H1 (cell line): ENCODE measurements at regions not wholly inside any gene's neighbourhood (a gene's known extent, or its start where the extent isn't known, plus 50 kb on each side); places are given as distances from the start of the nearest gene placed in this dataset.

Experiments
- CTCF ChIA-PET: fragments of 300-600 bp; sonication (Branson Sonifier 250); formaldehyde crosslinking; loops from one replicate; lab custom pipeline; 2021; ENCODE audit not compliant: partially characterized antibody; lab: Charles Lee
- POLR2A ChIA-PET: fragments of 300-600 bp; sonication (Branson Sonifier 250); formaldehyde crosslinking; loops from one replicate; lab custom pipeline; 2021; ENCODE audit warnings: inconsistent platforms; ENCODE audit not compliant: partially characterized antibody; lab: Charles Lee
- DNase-seq, 2 experiments: peaks; one replicate each; pipeline versions ENCODE4 v3.0.0 to v3.0.0-alpha.2; 2010 to 2022; ENCODE audit warnings: low spot score in 2 of 2, low read depth in 1 of 2, mixed read lengths in 1 of 2
- FAIRE-seq: peaks from 2 replicates; lab custom pipeline; 2011; peaks lifted over from hg19 to GRCh38; lab: Jason Lieb, UNC
- H2AFZ ChIP-seq: 2 replicates; pipeline ENCODE4 v1.8.1; 2012; ENCODE audit warnings: low read length, inconsistent platforms
- H2AK5ac ChIP-seq: 2 replicates; pipeline ENCODE4 v1.6.1; 2013; ENCODE audit warnings: low read depth, low read length
- H2BK120ac ChIP-seq: replicated peaks from 2 replicates; pipeline ENCODE3; 2013; ENCODE audit warnings: low read depth, low read length, inconsistent platforms
- H2BK12ac ChIP-seq: 2 replicates; pipeline ENCODE4 v1.6.1; 2013; ENCODE audit warnings: low read depth, low read length
- H2BK15ac ChIP-seq: 2 replicates; pipeline ENCODE4 v1.6.1; 2013; ENCODE audit warnings: low read length
- H2BK20ac ChIP-seq: 2 replicates; pipeline ENCODE4 v1.6.1; 2013; ENCODE audit warnings: low read length
- H2BK5ac ChIP-seq: 2 replicates; pipeline ENCODE4 v1.6.1; 2013; ENCODE audit warnings: low read depth, low read length
- H3K14ac ChIP-seq: 2 replicates; pipeline ENCODE4 v1.6.1; 2013; ENCODE audit warnings: inconsistent platforms; ENCODE audit not compliant: insufficient read length
- H3K18ac ChIP-seq: 2 replicates; pipeline ENCODE4 v1.6.1; 2013; ENCODE audit warnings: low read length; ENCODE audit errors: extremely low read depth
- H3K23ac ChIP-seq: 2 replicates; pipeline ENCODE4 v1.6.1; 2013; ENCODE audit warnings: inconsistent platforms; ENCODE audit not compliant: insufficient read length
- H3K23me2 ChIP-seq: 2 replicates; pipeline ENCODE4 v1.6.1; 2013; ENCODE audit warnings: low read depth, low read length
- H3K27ac ChIP-seq: 2 replicates; pipeline ENCODE4 v1.6.1; 2011; ENCODE audit warnings: low read depth, low read length, inconsistent platforms
- H3K27me3 ChIP-seq, 4 experiments: replicated peaks in 1 of 4; 1 replicate in 1 of 4; 2 replicates in 3 of 4; pipeline versions ENCODE4 v1.6.1 to v1.8.1; 2011 to 2013; ENCODE audit warnings: low read length in 3 of 4, mild to moderate bottlenecking in 3 of 4, inconsistent platforms in 2 of 4, mixed read lengths in 2 of 4, moderate library complexity in 1 of 4; ENCODE audit not compliant: control insufficient read depth in 3 of 4, insufficient read depth in 3 of 4; ENCODE audit errors: extremely low read depth in 1 of 4
- H3K36me3 ChIP-seq, 4 experiments: 2 replicates each; pipeline versions ENCODE4 v1.6.1 to v1.8.1; 2011 to 2013; ENCODE audit warnings: mild to moderate bottlenecking in 4 of 4, low read length in 3 of 4, moderate library complexity in 2 of 4, control low read depth in 1 of 4, inconsistent platforms in 1 of 4; ENCODE audit not compliant: insufficient read depth in 4 of 4, control insufficient read depth in 2 of 4
- H3K4ac ChIP-seq: replicated peaks from 2 replicates; pipeline ENCODE3; 2013; ENCODE audit warnings: low read length, low read depth, mixed read lengths, inconsistent platforms; ENCODE audit not compliant: insufficient read length
- H3K4me1 ChIP-seq, 4 experiments: replicated peaks in 1 of 4; 1 replicate in 1 of 4; 2 replicates in 3 of 4; pipeline versions ENCODE4 v1.6.1 to v1.8.1; 2011 to 2013; ENCODE audit warnings: low read length in 3 of 4, inconsistent platforms in 2 of 4, mixed read lengths in 1 of 4; ENCODE audit not compliant: insufficient read depth in 4 of 4, control insufficient read depth in 3 of 4
- H3K4me2 ChIP-seq, 2 experiments: 2 replicates each; pipeline versions ENCODE4 v1.6.1 to v1.8.1; 2011 to 2013; ENCODE audit warnings: low read depth in 2 of 2, low read length in 2 of 2, control low read depth in 1 of 2, inconsistent platforms in 1 of 2, mild to moderate bottlenecking in 1 of 2; ENCODE audit not compliant: insufficient read depth in 1 of 2
- H3K4me3 ChIP-seq, 4 experiments: fragments of 200-600, 300-600 bp in 1 of 4; sonication (generic), shearing (Covaris generic), sonication (Bioruptor Twin) in 1 of 4; 2 replicates each; pipeline versions ENCODE4 v1.5.1 to v1.8.1; 2011 to 2016; ENCODE audit warnings: low read length in 4 of 4, low read depth in 3 of 4, control low read depth in 2 of 4, inconsistent platforms in 2 of 4, mild to moderate bottlenecking in 2 of 4, mixed read lengths in 1 of 4, moderate library complexity in 1 of 4; ENCODE audit not compliant: insufficient read depth in 2 of 4; ENCODE audit errors: extremely low read depth in 1 of 4
- H3K56ac ChIP-seq: replicated peaks from 2 replicates; pipeline ENCODE3; 2013; ENCODE audit warnings: low read depth, mild to moderate bottlenecking, mixed read lengths, low read length, inconsistent platforms; ENCODE audit not compliant: insufficient read length
- H3K79me1 ChIP-seq: 2 replicates; pipeline ENCODE4 v1.6.1; 2013; ENCODE audit warnings: low read depth, low read length, control low read depth
- H3K79me2 ChIP-seq, 2 experiments: 2 replicates each; pipeline versions ENCODE4 v1.6.1 to v1.8.1; 2012 to 2013; ENCODE audit warnings: low read length in 2 of 2, mild to moderate bottlenecking in 2 of 2, inconsistent platforms in 1 of 2; ENCODE audit not compliant: insufficient read depth in 2 of 2, control insufficient read depth in 1 of 2
- H3K9ac ChIP-seq, 4 experiments: replicated peaks in 1 of 4; 1 replicate in 1 of 4; 2 replicates in 3 of 4; pipeline versions ENCODE4 v1.6.1 to v1.8.1; 2011 to 2013; ENCODE audit warnings: low read depth in 3 of 4, low read length in 3 of 4, control low read depth in 2 of 4, mild to moderate bottlenecking in 2 of 4, moderate library complexity in 2 of 4, inconsistent platforms in 1 of 4; ENCODE audit errors: extremely low read depth in 1 of 4
- H3K9me3 ChIP-seq, 2 experiments: 2 replicates each; pipeline versions ENCODE4 v1.6.1 to v1.8.1; 2012 to 2013; ENCODE audit warnings: mild to moderate bottlenecking in 2 of 2, moderate library complexity in 2 of 2, control low read depth in 1 of 2, inconsistent platforms in 1 of 2, low read depth in 1 of 2, low read length in 1 of 2, mixed read lengths in 1 of 2; ENCODE audit not compliant: insufficient read depth in 2 of 2
- H4K20me1 ChIP-seq, 2 experiments: replicated peaks in 1 of 2; 2 replicates each; pipeline versions ENCODE3 to v1.8.1; 2011 to 2013; ENCODE audit warnings: inconsistent platforms in 2 of 2, low read length in 2 of 2, mild to moderate bottlenecking in 1 of 2; ENCODE audit not compliant: insufficient read depth in 2 of 2, control insufficient read depth in 1 of 2
- H4K5ac ChIP-seq: 2 replicates; pipeline ENCODE4 v1.6.1; 2013; ENCODE audit warnings: low read length, low read depth, mixed read lengths, inconsistent platforms; ENCODE audit not compliant: insufficient read length
- H4K8ac ChIP-seq: 2 replicates; pipeline ENCODE4 v1.8.0; 2013; ENCODE audit warnings: mild to moderate bottlenecking, moderate library complexity, low read length, inconsistent platforms; ENCODE audit not compliant: insufficient read depth; ENCODE audit errors: extremely low read depth
- H4K91ac ChIP-seq: replicated peaks from 2 replicates; pipeline ENCODE3; 2013; ENCODE audit warnings: low read length, mixed read lengths, inconsistent platforms; ENCODE audit not compliant: insufficient read length
- ASH2L ChIP-seq: fragments of 200-600, 300-600 bp; sonication (generic); IDR thresholded peaks from one replicate; pipeline ENCODE4 v1.7.1; 2017; ENCODE audit warnings: low read length
- BRCA1 ChIP-seq: IDR thresholded peaks from 2 replicates; pipeline ENCODE4 v1.6.1; 2012; ENCODE audit warnings: low read depth, low read length, improper control_type of control experiment
- GABPA ChIP-seq: IDR thresholded peaks from 2 replicates; pipeline ENCODE4 v1.6.1; 2011; ENCODE audit warnings: mild to moderate bottlenecking, low read length, moderate library complexity, borderline replicate concordance; ENCODE audit not compliant: insufficient read depth
- PHF8 ChIP-seq: fragments of 200-600 bp; sonication (generic); conservative IDR thresholded peaks from 2 replicates; pipeline ENCODE4 v1.7.1; 2012; ENCODE audit warnings: low read depth, mild to moderate bottlenecking, inconsistent platforms, low read length, moderate library complexity
- RFX5 ChIP-seq: IDR thresholded peaks from 2 replicates; pipeline ENCODE4 v1.6.1; 2011; ENCODE audit warnings: low read depth, low read length, improper control_type of control experiment, borderline replicate concordance
- SIRT6 ChIP-seq: IDR thresholded peaks from one replicate; pipeline ENCODE4 v1.7.1; 2012; ENCODE audit warnings: low read length, inconsistent platforms
- SP2 ChIP-seq: IDR thresholded peaks from 2 replicates; pipeline ENCODE4 v1.6.1; 2012; ENCODE audit warnings: mild to moderate bottlenecking, low read length, inconsistent platforms
- SP4 ChIP-seq: IDR thresholded peaks from 2 replicates; pipeline ENCODE4 v1.6.1; 2012; ENCODE audit warnings: low read length, inconsistent platforms
- WGBS, 2 experiments: shearing (Covaris generic) in 1 of 2; methylation state at CpG; one replicate each; pipeline versions ENCODE4 v1.1.6 to v1.1.7; 2013 to 2015; ENCODE audit warnings: low lambda C conversion rate in 2 of 2, mixed read lengths in 2 of 2, inconsistent platforms in 1 of 2, low coverage in 1 of 2, missing lambda C conversion rate in 1 of 2; ENCODE audit not compliant: insufficient replicate concordance in 2 of 2, insufficient coverage in 1 of 2, insufficient read length in 1 of 2; ENCODE audit errors: extremely low coverage in 1 of 2, missing lambda C conversion rate in 1 of 2; 5-methylcytosine and 5-hydroxymethylcytosine counted together
- TF ChIP-seq, protein P1 (sequence below), 3 experiments: IDR thresholded peaks; 1 replicate in 2 of 3; 2 replicates in 1 of 3; pipeline versions ENCODE4 v1.5.1 to v1.6.1; 2011; ENCODE audit warnings: low read length in 3 of 3, mild to moderate bottlenecking in 3 of 3, inconsistent platforms in 2 of 3, low read depth in 1 of 3, moderate library complexity in 1 of 3; ENCODE audit not compliant: insufficient read depth in 1 of 3; ENCODE audit errors: control extremely low read depth in 1 of 3
- TF ChIP-seq, protein P2 (sequence below): IDR thresholded peaks from 2 replicates; pipeline ENCODE4 v1.6.1; 2011; ENCODE audit warnings: low read length, improper control_type of control experiment
- TF ChIP-seq, protein P3 (sequence below): IDR thresholded peaks from 2 replicates; pipeline ENCODE4 v1.6.1; 2012; ENCODE audit warnings: inconsistent platforms

DNA sequence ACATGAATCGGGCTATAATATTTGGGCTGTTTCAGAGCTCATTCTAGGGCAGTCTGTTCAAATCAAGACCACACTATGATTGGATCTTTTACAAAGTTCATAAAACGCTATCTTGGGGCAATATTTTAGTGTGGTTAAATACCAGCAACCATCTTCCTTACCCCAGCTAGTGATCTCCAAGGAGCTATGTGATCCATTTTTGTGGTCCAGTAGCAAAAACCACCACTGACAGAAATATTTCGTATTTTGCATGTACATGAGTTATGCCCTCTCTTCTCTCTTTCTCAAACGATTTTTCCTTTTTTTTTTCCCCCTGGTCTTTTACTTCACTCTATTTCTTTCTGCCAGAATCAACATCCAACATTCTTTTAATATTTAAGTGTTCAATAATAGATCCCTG, 280.6 kb upstream of the KITLG start:
- Histone ChIP-seq H3K4ac (no peak overlapping the region), H3K23ac (no peak overlapping the region), H3K23me2 (no peaks in the 10 kb centered on the region), H3K79me1 (no peaks in the 10 kb centered on the region), H2AK5ac (no peak overlapping the region), H3K79me2 (no peaks in the 10 kb centered on the region), H4K5ac (no peak overlapping the region), H4K20me1 (no peaks in the 10 kb centered on the region), H2BK5ac (no peak overlapping the region), H3K4me3 (no peak overlapping the region), H3K27me3 (peaks cover 0 to 1% (median 0%) of the 10 kb centered on the region in 4 experiments; a peak in 1 of 7 replicates), H2AFZ (no peak overlapping the region), H4K8ac (no peak overlapping the region), H3K36me3 (no peaks in the 10 kb centered on the region), H3K14ac (no peak overlapping the region), H3K9ac (no peak overlapping the region), H3K18ac (no peak overlapping the region), H4K91ac (no peak overlapping the region), H2BK20ac (no peak overlapping the region), H3K56ac (no peak overlapping the region), H3K9me3 (no peaks in the 10 kb centered on the region), H3K4me1 (peaks cover 4 to 11% (median 8%) of the 10 kb centered on the region in 4 experiments; a peak in 5 of 7 replicates), H2BK15ac (no peak overlapping the region), H3K27ac (no peak overlapping the region), H3K4me2 (no peak overlapping the region), H2BK12ac (no peak overlapping the region), H2BK120ac (no peak overlapping the region)
- CTCF ChIA-PET, result interaction anchor here (0.7 kb wide), 1 partner anchor 18 kb away, joined by 4 read pairs; no protein-coding TSS in a partner anchor
- DNase-seq (no peak), FAIRE-seq (no peak)
- POLR2A ChIA-PET, result no interaction called here
- WGBS, 2 experiments, result 88% methylated on average over 4 of the region's 4 CpGs; no CpG with 5 or more reads in 1 of the 2 experiments
- TF ChIP-seq, protein P1, sequence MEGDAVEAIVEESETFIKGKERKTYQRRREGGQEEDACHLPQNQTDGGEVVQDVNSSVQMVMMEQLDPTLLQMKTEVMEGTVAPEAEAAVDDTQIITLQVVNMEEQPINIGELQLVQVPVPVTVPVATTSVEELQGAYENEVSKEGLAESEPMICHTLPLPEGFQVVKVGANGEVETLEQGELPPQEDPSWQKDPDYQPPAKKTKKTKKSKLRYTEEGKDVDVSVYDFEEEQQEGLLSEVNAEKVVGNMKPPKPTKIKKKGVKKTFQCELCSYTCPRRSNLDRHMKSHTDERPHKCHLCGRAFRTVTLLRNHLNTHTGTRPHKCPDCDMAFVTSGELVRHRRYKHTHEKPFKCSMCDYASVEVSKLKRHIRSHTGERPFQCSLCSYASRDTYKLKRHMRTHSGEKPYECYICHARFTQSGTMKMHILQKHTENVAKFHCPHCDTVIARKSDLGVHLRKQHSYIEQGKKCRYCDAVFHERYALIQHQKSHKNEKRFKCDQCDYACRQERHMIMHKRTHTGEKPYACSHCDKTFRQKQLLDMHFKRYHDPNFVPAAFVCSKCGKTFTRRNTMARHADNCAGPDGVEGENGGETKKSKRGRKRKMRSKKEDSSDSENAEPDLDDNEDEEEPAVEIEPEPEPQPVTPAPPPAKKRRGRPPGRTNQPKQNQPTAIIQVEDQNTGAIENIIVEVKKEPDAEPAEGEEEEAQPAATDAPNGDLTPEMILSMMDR (IDR thresholded peaks at IDR 0.05; ENCODE audit: control extremely low read depth in 1 of 3, insufficient read depth in 1 of 3, low read depth in 1 of 3, low read length in 3 of 3), result no peak
- TF ChIP-seq GABPA, result no peak
- TF ChIP-seq, protein P2, sequence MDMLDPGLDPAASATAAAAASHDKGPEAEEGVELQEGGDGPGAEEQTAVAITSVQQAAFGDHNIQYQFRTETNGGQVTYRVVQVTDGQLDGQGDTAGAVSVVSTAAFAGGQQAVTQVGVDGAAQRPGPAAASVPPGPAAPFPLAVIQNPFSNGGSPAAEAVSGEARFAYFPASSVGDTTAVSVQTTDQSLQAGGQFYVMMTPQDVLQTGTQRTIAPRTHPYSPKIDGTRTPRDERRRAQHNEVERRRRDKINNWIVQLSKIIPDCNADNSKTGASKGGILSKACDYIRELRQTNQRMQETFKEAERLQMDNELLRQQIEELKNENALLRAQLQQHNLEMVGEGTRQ, result no peak
- no peak for TF ChIP-seq BRCA1
- TF ChIP-seq PHF8, result no peak
- TF ChIP-seq, protein P3, sequence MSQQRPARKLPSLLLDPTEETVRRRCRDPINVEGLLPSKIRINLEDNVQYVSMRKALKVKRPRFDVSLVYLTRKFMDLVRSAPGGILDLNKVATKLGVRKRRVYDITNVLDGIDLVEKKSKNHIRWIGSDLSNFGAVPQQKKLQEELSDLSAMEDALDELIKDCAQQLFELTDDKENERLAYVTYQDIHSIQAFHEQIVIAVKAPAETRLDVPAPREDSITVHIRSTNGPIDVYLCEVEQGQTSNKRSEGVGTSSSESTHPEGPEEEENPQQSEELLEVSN, result no peak
- no peak for TF ChIP-seq ASH2L
- TF ChIP-seq SP2, result no peak
- TF ChIP-seq SP4, result no peak
- no peak for TF ChIP-seq RFX5
- TF ChIP-seq SIRT6, result no peak
